IPS-NIHi11 (cell line): ENCODE measurements at regions not wholly inside any gene's neighbourhood (a gene's known extent, or its start where the extent isn't known, plus 50 kb on each side); places are given as distances from the start of the nearest gene placed in this dataset.
"Not testable (repeated sequence)": the region's sequence is repeated elsewhere in the genome, so short reads cannot be mapped to it uniquely, and the experiment has no call there.

Experiments
- DNase-seq: peaks from one replicate; pipeline ENCODE4 v3.0.0; 2012; ENCODE audit warnings: mixed read lengths, low spot score

- DNase-seq, result no peak
These were observed 368.9 kb upstream of the SULF2 start for GRCh38 chr20:48154040-48154765.

GRCh38 chr20:48153523-48153922, 368.2 kb upstream of the SULF2 start:
- peak; percentile 34 for DNase-seq

- DNase-seq, result no peak
These were observed 367.8 kb upstream of the SULF2 start for GRCh38 chr20:48153103-48153502.

DNA sequence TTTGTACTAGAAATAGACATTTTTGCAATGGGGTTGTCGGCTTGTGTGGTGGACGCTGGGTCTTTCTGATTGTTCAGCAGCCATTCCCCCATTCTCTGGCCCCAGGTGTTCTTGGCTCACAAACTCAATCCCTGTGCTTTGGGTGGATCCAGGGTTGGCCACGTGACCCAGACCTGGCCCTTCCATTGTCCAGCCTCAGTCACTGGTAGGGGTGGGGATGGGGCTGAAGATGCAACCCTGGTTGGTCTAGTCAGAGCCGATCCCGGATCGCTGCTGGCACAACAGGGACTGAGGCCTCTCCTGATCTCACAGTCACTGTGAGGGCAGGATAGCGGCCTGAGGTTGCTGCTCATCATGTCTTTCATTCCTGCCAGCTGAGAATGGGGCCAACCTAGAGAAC, 365.3 kb upstream of the SULF2 start:
- DNase-seq, result no peak

GRCh38 chr20:48149902-48150301, 364.6 kb upstream of the SULF2 start:
- no peak for DNase-seq

DNA sequence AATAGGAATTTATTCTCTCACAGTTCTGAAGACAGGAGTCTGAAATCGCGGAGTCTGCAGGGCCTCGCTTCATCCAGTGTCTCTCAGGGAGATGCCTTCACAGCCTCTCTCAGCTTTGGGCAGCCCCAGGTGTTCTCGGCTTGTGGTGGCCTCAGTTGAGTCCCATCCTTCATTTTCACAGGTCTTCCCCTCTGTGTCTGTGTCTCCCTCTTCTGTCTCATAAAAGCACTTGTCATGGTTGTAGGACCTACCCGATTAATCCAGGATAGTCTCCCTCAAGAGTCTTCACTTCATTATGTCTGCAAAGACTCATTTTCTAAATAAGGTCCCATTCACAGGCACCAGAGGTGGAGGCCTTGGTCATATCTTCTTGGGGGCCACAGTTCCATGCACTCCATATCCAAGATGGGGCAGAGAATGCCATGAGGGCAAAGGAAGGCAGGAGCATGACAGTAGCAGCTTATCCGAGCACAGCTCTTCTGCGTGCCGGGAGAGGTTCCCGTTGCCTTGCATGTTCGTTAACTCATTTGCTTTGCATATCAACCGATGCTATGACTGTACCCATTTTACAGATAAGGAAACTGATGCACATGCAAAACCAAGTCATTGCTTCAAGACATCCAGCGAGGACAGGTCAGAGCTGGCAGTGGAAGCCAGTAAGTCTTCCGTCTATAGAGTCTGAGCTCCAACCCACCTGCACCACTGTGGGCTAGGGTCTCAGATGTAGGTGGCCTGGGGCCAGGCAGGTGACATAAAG, 363.8 kb upstream of the SULF2 start:
- no peak for DNase-seq

- no peak for DNase-seq
These were observed 362.7 kb upstream of the SULF2 start for GRCh38 chr20:48148020-48148419.

DNA sequence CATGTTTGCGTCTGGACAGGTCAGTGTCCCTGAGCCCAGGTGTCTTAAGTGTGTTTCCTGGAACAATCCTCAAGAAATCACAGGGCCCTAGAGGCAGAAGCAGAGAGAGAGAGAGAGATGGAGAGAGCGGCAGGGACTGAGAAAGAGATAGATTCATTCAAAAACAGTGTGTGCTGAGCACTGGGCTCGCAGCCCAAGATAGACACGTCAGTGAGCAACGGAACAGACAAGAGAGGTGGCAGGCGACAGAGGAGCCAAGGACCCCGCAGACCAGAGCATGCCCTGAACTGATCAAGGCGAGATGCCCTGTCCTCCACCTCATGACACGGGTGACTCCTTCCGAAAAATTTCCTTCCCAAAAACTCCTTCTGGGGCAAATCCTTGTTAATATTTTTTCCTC, 362.0 kb upstream of the SULF2 start:
- DNase-seq, result no peak

DNA sequence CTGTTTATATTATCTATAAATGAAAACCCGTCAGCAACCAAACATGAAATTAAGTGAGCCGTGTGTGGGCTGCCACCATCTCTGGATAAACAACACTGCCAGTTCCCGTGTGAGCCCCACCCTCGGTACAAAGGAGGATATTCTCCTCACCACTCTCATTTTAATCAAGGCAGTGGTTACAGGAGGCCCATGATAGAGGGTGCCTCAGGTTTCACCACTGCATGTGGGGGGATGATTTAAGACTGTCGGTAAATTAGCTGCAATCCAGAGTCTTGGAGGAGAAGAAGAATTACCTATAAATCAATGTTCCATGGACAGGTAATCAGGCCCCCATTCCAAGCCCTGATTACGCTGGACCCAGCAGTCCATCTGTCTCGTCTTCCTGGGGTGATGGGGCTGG, 361.6 kb upstream of the SULF2 start:
- no peak for DNase-seq

DNA sequence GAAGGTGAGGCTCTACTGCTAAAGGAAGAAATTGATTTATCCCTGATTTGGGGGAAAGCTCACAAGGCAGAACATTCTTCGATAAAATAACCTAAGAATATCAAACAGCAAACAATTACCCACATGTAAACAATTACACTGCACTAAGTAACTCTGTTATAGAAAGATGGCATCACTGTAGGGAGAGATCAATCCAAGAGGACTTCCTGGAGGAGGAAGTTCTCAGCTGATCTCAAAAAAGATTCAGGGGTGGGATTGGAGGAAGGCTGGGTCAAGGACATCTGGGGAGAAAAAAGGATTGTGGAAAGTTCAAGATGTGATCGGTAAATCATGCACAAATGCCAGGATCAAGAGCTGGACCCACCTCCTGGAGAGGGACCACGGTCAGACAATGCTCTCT, 361.0 kb upstream of the SULF2 start:
- DNase-seq, result no peak

- no peak for DNase-seq
These were observed 358.3 kb upstream of the SULF2 start for GRCh38 chr20:48143435-48144081.

DNA sequence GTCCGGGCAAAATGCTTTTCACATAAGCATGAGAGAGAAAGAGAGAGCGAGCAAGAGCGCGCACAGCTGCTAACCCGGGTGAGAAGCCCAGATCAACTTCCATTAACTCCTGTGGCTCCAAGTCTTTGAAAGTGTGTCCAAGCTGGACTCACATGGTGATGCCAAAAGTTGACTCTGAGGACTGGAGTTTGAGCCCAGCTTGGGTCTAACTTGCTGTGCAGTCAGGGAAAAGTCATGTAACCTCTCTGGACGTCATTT, 357.2 kb upstream of the SULF2 start:
- no peak for DNase-seq

DNA sequence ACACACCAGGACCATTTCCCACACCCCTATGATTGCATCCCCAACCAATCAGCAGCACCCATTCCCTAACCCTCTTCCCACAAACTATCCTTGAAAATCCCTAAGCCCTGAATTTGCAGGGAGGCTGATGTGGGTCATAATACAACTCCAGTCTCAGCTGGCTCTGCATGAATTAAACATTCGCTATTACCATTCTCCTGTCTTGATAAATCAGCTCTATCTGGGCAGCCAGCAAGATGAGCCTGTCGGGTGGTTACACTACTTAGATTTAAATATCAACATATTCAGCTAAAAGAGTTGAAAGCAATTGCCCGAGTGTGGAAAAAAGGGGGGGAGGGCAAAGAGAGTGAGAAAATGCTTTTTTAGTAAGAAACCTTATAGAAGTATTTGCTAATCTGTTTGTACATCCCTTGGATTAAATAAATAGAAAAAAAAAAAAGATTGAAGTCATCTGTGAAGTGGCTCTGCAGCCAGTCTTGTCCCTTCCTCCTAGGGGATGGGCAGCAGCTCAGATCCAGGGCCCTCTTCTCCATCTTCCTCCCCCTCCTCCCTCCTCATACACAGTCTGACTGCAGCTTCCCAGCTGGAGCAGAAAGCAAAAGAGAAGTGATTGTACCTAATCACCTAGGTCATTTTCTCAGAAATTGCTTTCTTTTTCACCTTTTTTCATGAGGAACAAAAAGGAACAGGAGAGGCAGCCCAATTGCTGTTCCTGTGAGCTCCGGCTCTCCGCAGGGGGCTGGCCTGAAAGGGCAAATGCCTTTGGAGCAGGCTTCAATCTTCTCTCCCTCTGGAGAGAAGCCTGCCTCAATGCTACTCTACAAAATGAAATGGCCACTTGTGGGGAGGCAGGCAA, 356.6 kb upstream of the SULF2 start:
- DNase-seq, result no peak

- DNase-seq, result no peak
These were observed 354.2 kb upstream of the SULF2 start for GRCh38 chr20:48139262-48140041.

GRCh38 chr20:48132834-48133233, 347.6 kb upstream of the SULF2 start:
- no peak for DNase-seq

GRCh38 chr20:48131581-48131980, 346.3 kb upstream of the SULF2 start:
- no peak for DNase-seq

GRCh38 chr20:48129345-48129942, 344.2 kb upstream of the SULF2 start:
- no peak for DNase-seq

- DNase-seq, result no peak
These were observed 343.2 kb upstream of the SULF2 start for GRCh38 chr20:48128436-48128835.

GRCh38 chr20:48127964-48128363, 342.7 kb upstream of the SULF2 start:
- DNase-seq, result not testable (repeated sequence)

- not testable (repeated sequence) for DNase-seq
These were observed 341.9 kb upstream of the SULF2 start for GRCh38 chr20:48127133-48127532.

DNA sequence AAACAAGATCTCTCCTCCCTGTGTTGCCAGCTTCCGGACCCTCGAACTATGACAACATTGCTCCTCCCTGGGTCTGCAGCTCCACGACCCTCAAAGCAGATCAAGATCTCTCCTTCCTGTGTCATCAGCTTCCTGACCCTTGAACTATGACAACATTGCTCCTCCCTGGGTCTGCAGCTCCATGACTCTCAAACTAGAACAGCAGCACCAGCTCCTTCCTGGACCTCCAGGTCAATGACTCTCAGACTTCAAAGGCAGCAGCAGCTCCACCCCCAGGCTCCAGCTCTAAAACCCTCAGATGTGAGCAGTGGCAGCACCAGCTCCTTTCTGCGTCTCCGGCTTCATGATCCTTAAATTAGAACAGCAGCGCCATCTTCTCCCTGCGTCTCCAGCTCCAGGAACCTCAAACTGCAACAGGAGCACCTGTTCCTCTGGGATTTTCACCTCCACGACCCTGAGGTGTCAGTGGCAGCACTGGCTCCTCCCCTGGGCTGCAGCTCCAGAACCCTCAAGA, 341.0 kb upstream of the SULF2 start:
- no peak for DNase-seq
